ENCODE measurements at regions not wholly inside any gene's neighbourhood (a gene's known extent, or its start where the extent isn't known, plus 50 kb on each side); places are given as distances from the start of the nearest gene placed in this dataset.

DNA sequence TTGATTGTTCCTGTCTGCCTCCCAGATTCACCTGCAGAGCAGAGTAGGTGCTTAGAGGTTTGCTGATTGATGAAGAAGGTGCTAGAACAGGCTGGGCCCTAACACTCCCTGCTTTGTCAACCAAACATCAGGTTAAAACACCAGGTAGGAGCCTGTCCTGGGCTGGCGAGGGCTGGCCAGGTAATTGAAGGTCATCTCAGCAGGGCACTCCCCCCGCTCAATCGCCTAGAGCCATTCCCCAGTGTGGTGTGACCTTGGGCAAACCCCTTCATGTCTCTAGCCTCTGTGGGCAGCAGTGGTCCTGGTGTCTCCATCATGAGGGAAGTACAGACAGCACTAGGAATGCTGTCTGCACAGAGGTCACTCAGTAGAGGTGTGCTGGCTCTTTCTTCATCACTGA, 88.3 kb downstream of the KLF15 start:
- TF ChIP-seq POLR2AphosphoS5 (IDR thresholded peaks at IDR 0.05; ENCODE audit: low read depth, low read length) (no peak), RAD21 (IDR thresholded peaks at IDR 0.05; ENCODE audit: low read length) (no peak), MXI1 (IDR thresholded peaks at IDR 0.05; ENCODE audit: low read depth, low read length) (no peak)
- TF ChIP-seq, protein P1, sequence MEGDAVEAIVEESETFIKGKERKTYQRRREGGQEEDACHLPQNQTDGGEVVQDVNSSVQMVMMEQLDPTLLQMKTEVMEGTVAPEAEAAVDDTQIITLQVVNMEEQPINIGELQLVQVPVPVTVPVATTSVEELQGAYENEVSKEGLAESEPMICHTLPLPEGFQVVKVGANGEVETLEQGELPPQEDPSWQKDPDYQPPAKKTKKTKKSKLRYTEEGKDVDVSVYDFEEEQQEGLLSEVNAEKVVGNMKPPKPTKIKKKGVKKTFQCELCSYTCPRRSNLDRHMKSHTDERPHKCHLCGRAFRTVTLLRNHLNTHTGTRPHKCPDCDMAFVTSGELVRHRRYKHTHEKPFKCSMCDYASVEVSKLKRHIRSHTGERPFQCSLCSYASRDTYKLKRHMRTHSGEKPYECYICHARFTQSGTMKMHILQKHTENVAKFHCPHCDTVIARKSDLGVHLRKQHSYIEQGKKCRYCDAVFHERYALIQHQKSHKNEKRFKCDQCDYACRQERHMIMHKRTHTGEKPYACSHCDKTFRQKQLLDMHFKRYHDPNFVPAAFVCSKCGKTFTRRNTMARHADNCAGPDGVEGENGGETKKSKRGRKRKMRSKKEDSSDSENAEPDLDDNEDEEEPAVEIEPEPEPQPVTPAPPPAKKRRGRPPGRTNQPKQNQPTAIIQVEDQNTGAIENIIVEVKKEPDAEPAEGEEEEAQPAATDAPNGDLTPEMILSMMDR (IDR thresholded peaks at IDR 0.05) = no peak

Measured in SK-N-SH (cell line).